Liver (tissue), 8 donors: ENCODE measurements at regions not wholly inside any gene's neighbourhood (a gene's known extent, or its start where the extent isn't known, plus 50 kb on each side); places are given as distances from the start of the nearest gene placed in this dataset.

Experiments used
- DNase-seq: peaks from one replicate; pipeline ENCODE4 v3.0.0-alpha.2; 2017; ENCODE audit warnings: low spot score
- H3K27ac ChIP-seq, 2 donors: one replicate each; pipeline ENCODE4 v1.7.0; 2013; ENCODE audit warnings: inconsistent platforms in 2 of 2, low read length in 2 of 2, control low read depth in 1 of 2, low read depth in 1 of 2, mild to moderate bottlenecking in 1 of 2
- H3K27me3 ChIP-seq, 4 donors: one replicate each; pipeline versions ENCODE4 v1.6.1 to v1.7.0; 2013; ENCODE audit warnings: low read length in 3 of 4, inconsistent platforms in 1 of 4, mild to moderate bottlenecking in 1 of 4, moderate library complexity in 1 of 4; ENCODE audit not compliant: control insufficient read depth in 4 of 4, insufficient read depth in 4 of 4
- H3K36me3 ChIP-seq, 4 donors: one replicate each; pipeline versions ENCODE4 v1.6.1 to v1.7.0; 2013; ENCODE audit warnings: low read length in 3 of 4, mild to moderate bottlenecking in 3 of 4, low read depth in 1 of 4, moderate library complexity in 1 of 4; ENCODE audit not compliant: control insufficient read depth in 4 of 4, insufficient read depth in 3 of 4
- H3K4me1 ChIP-seq, 4 donors: one replicate each; pipeline versions ENCODE4 v1.6.1 to v1.7.0; 2013; ENCODE audit warnings: low read length in 3 of 4, mild to moderate bottlenecking in 3 of 4, moderate library complexity in 1 of 4; ENCODE audit not compliant: control insufficient read depth in 4 of 4, insufficient read depth in 4 of 4
- H3K4me3 ChIP-seq, 3 donors: one replicate each; pipeline versions ENCODE4 v1.6.1 to v1.7.0; 2013; ENCODE audit warnings: low read length in 3 of 3, control low read depth in 1 of 3, low read depth in 1 of 3, mild to moderate bottlenecking in 1 of 3
- H3K9ac ChIP-seq, 2 donors: one replicate each; pipeline ENCODE4 v1.7.0; 2013; ENCODE audit warnings: low read length in 2 of 2, mild to moderate bottlenecking in 2 of 2, moderate library complexity in 2 of 2, control low read depth in 1 of 2, low read depth in 1 of 2
- H3K9me3 ChIP-seq, 4 donors: one replicate each; pipeline versions ENCODE4 v1.6.1 to v1.7.0; 2013; ENCODE audit warnings: low read length in 3 of 4; ENCODE audit not compliant: control insufficient read depth in 4 of 4
- FOXA2 ChIP-seq: IDR thresholded peaks from 2 replicates; pipeline ENCODE4 v1.6.1; 2016; ENCODE audit warnings: antibody characterized with exemption
- HNF4A ChIP-seq, 2 donors: conservative IDR thresholded peaks; 2 replicates each; pipeline ENCODE4 v1.6.1; 2016; ENCODE audit warnings: antibody characterized with exemption in 2 of 2, mild to moderate bottlenecking in 2 of 2
- HNF4G ChIP-seq: IDR thresholded peaks from 2 replicates; pipeline ENCODE4 v1.6.1; 2016; ENCODE audit warnings: antibody characterized with exemption
- NR2F2 ChIP-seq: IDR thresholded peaks from 2 replicates; pipeline ENCODE4 v1.6.1; 2016; ENCODE audit warnings: antibody characterized with exemption
- RXRA ChIP-seq, 2 donors: IDR thresholded peaks; 2 replicates each; pipeline ENCODE4 v1.6.1; 2017 to 2018; ENCODE audit warnings: antibody characterized with exemption in 2 of 2, mild to moderate bottlenecking in 1 of 2
- TAF1 ChIP-seq: conservative IDR thresholded peaks from 2 replicates; pipeline ENCODE4 v1.6.1; 2016; ENCODE audit warnings: antibody characterized with exemption, mild to moderate bottlenecking
- YY1 ChIP-seq: IDR thresholded peaks from 2 replicates; pipeline ENCODE4 v1.6.1; 2016; ENCODE audit warnings: antibody characterized with exemption, mild to moderate bottlenecking
- WGBS: extraction: QIAGEN DNeasy Blood & Tissue Kit; methylation state at CpG from one replicate; pipeline ENCODE4 v1.1.7; 2013; 5-methylcytosine and 5-hydroxymethylcytosine counted together
- TF ChIP-seq, protein P1 (sequence below): IDR thresholded peaks from 2 replicates; pipeline ENCODE4 v1.6.1; 2016; ENCODE audit warnings: antibody characterized with exemption
- TF ChIP-seq, protein P2 (sequence below): IDR thresholded peaks from 2 replicates; pipeline ENCODE4 v1.6.1; 2016; ENCODE audit warnings: antibody characterized with exemption, mild to moderate bottlenecking
- TF ChIP-seq, protein P3 (sequence below): fragments of 150-350 bp; IDR thresholded peaks from 2 replicates; pipeline ENCODE4 v1.5.1; 2017; ENCODE audit warnings: improper control_type of control experiment, low read depth, low read length; ENCODE audit not compliant: missing input control
- TF ChIP-seq, protein P4 (sequence below): IDR thresholded peaks from 2 replicates; pipeline ENCODE4 v1.6.1; 2016; ENCODE audit warnings: antibody characterized with exemption
- donor health status: healthy.
- donor health status: healthy.
- donor health status: healthy.
- donor health status: healthy.
- donor health status: healthy.

DNA sequence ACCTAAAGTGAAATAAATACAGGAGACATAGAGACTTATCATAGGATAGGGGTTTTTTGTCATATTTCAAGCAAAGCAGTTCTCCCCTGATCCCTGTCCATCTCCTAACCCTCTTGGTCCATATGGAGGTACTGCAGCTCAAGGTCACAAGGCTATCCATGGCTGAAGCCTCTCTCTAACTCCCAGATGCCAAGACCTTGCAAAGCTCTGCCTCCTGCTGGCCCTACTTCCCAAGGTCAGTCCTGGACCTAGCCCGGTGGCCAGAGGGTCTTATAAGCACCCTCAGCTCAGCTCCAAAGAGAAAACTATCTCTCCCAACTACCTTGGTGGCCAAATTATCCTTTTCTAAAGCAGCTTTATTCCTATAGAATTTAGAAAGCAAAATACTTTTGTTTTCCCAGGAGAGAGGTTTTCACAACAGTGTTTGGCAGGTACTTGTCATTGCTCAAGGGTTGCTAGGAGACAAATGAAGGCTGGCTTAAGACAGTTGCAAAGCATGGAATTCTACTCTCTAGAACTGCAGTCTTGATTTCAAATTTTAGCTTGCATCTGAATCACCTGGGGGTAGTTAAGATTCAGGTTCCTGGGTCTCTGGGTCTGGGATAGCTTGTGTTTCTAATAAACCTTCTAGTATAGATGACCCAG is 121.5 kb downstream of the XCL2 start:
- H3K36me3 ChIP-seq, result no peaks in the 10 kb centered on the region
- H3K27me3 ChIP-seq, result no peaks in the 10 kb centered on the region
- H3K27ac ChIP-seq, result no peak overlapping the region
- no peak for DNase-seq
- 100% methylated on average over 1 of the region's 1 CpG for WGBS
- no peaks in the 10 kb centered on the region for H3K4me1 ChIP-seq
- H3K4me3 ChIP-seq, result no peak overlapping the region
- TF ChIP-seq FOXA2 (no peak), HNF4A (conservative IDR thresholded peaks at IDR 0.05) (no peak), YY1 (no peak)
- TF ChIP-seq, protein P1, sequence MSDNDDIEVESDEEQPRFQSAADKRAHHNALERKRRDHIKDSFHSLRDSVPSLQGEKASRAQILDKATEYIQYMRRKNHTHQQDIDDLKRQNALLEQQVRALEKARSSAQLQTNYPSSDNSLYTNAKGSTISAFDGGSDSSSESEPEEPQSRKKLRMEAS, result no peak
- TF ChIP-seq, protein P2, sequence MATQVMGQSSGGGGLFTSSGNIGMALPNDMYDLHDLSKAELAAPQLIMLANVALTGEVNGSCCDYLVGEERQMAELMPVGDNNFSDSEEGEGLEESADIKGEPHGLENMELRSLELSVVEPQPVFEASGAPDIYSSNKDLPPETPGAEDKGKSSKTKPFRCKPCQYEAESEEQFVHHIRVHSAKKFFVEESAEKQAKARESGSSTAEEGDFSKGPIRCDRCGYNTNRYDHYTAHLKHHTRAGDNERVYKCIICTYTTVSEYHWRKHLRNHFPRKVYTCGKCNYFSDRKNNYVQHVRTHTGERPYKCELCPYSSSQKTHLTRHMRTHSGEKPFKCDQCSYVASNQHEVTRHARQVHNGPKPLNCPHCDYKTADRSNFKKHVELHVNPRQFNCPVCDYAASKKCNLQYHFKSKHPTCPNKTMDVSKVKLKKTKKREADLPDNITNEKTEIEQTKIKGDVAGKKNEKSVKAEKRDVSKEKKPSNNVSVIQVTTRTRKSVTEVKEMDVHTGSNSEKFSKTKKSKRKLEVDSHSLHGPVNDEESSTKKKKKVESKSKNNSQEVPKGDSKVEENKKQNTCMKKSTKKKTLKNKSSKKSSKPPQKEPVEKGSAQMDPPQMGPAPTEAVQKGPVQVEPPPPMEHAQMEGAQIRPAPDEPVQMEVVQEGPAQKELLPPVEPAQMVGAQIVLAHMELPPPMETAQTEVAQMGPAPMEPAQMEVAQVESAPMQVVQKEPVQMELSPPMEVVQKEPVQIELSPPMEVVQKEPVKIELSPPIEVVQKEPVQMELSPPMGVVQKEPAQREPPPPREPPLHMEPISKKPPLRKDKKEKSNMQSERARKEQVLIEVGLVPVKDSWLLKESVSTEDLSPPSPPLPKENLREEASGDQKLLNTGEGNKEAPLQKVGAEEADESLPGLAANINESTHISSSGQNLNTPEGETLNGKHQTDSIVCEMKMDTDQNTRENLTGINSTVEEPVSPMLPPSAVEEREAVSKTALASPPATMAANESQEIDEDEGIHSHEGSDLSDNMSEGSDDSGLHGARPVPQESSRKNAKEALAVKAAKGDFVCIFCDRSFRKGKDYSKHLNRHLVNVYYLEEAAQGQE, result no peak
- TF ChIP-seq, protein P3, sequence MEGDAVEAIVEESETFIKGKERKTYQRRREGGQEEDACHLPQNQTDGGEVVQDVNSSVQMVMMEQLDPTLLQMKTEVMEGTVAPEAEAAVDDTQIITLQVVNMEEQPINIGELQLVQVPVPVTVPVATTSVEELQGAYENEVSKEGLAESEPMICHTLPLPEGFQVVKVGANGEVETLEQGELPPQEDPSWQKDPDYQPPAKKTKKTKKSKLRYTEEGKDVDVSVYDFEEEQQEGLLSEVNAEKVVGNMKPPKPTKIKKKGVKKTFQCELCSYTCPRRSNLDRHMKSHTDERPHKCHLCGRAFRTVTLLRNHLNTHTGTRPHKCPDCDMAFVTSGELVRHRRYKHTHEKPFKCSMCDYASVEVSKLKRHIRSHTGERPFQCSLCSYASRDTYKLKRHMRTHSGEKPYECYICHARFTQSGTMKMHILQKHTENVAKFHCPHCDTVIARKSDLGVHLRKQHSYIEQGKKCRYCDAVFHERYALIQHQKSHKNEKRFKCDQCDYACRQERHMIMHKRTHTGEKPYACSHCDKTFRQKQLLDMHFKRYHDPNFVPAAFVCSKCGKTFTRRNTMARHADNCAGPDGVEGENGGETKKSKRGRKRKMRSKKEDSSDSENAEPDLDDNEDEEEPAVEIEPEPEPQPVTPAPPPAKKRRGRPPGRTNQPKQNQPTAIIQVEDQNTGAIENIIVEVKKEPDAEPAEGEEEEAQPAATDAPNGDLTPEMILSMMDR, result no peak
- TF ChIP-seq, protein P4, sequence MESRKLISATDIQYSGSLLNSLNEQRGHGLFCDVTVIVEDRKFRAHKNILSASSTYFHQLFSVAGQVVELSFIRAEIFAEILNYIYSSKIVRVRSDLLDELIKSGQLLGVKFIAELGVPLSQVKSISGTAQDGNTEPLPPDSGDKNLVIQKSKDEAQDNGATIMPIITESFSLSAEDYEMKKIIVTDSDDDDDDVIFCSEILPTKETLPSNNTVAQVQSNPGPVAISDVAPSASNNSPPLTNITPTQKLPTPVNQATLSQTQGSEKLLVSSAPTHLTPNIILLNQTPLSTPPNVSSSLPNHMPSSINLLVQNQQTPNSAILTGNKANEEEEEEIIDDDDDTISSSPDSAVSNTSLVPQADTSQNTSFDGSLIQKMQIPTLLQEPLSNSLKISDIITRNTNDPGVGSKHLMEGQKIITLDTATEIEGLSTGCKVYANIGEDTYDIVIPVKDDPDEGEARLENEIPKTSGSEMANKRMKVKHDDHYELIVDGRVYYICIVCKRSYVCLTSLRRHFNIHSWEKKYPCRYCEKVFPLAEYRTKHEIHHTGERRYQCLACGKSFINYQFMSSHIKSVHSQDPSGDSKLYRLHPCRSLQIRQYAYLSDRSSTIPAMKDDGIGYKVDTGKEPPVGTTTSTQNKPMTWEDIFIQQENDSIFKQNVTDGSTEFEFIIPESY, result no peak
- H3K9ac ChIP-seq, result no peak overlapping the region
- H3K9me3 ChIP-seq, result no peaks in the 10 kb centered on the region

DNA sequence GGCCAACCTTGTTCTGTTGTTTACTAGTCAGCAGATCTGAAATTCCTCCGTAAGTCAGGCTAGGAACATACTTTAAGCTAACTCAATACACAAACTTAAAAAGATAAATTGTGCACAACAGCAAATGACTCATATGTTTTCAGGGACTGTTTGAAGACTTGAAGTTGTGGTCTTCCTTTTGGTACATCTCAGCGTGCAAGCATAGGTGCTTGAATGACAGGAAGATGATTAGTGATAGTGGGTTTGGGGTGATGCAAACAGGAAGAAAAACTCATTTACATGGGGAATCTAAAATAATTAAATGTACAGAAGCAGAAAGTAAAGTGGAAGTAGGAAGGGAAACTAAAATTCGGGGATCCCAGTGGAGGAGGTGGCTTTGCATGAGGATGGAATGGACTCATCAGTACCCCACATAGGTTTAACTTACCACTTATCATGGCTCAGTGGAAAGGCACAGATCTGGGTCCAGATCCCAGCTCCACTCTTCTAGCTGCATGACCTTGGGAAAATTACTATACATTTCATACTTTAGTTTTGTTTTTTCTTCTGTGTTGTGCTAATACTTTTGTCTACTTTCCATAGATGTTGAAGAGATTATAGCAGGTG is 122.3 kb downstream of the XCL2 start:
- DNase-seq, result no peak
- Histone ChIP-seq H3K27me3 (no peaks in the 10 kb centered on the region), H3K36me3 (no peaks in the 10 kb centered on the region)

More for the DNA sequence above, 122.3 kb downstream of the XCL2 start:
- Histone ChIP-seq H3K4me1 (no peaks in the 10 kb centered on the region), H3K4me3 (no peak overlapping the region), H3K27ac (no peak overlapping the region), H3K9me3 (no peaks in the 10 kb centered on the region), H3K9ac (no peak overlapping the region)
- 80% methylated on average over 3 of the region's 3 CpGs for WGBS
- TF ChIP-seq, protein P3, result no peak
- TF ChIP-seq FOXA2 (no peak), HNF4G (no peak), TAF1 (no peak), HNF4A (conservative IDR thresholded peaks at IDR 0.05) (no peak), NR2F2 (no peak), RXRA (IDR thresholded peaks at IDR 0.05) (no peak)
- TF ChIP-seq, protein P1, result no peak
- TF ChIP-seq, protein P4, result no peak
